NB4 (cell line): ENCODE measurements at regions not wholly inside any gene's neighbourhood (a gene's known extent, or its start where the extent isn't known, plus 50 kb on each side); places are given as distances from the start of the nearest gene placed in this dataset.

Source experiments
- DNase-seq: peaks from one replicate; pipeline ENCODE4 v3.0.0; 2010; ENCODE audit warnings: low read depth
- H3K4me3 ChIP-seq: one replicate; pipeline ENCODE4 v1.5.1; 2011; ENCODE audit warnings: mild to moderate bottlenecking, low read depth, low read length, moderate library complexity
- MYC ChIP-seq: IDR thresholded peaks from 2 replicates; pipeline ENCODE4 v1.6.1; 2011; ENCODE audit warnings: low read depth, low read length
- POLR2A ChIP-seq: IDR thresholded peaks from 2 replicates; pipeline ENCODE4 v1.6.1; 2011; ENCODE audit warnings: mild to moderate bottlenecking; ENCODE audit not compliant: insufficient read length; ENCODE audit errors: extremely low read depth
- TF ChIP-seq, protein P1 (sequence below): IDR thresholded peaks from one replicate; pipeline ENCODE4 v1.5.1; 2012; ENCODE audit warnings: low read depth, low read length
- TF ChIP-seq, protein P2 (sequence below): IDR thresholded peaks from 2 replicates; pipeline ENCODE4 v1.6.1; 2011; ENCODE audit warnings: low read depth, low read length

DNA sequence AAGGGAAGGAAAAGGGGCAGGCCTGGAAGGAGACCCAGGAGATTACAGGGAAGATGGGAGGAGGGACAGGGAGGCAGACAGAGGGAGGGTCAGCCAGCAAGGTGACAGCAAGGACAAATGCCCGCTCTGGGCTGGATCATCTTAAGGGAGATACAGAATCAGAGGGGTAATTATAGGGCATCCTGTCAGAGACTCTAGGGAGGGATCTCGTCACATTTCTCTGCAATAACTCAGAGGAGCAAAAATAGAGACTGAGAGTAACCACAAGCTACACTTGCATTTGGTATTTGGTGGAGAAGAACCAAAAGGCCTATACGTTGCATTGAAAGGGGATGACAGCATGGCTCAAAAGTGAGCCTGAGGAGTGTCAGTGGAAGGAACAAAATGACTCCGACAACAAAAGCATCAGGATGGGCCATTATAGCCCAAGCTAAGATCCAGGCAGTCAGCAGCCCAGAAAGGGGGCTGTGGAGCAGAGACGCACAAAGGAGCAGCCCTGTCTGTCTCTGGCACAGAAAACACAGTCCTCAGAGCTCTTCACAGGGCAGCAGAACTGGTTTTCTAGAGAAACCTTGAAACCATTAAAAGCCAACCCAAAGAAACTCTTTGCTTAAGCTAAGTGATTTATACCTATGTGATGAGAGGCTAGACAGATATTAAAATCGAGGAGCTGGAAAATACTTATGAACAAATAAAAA lies 430.2 kb upstream of the VSTM2A start:
- no peak overlapping the region for H3K4me3 ChIP-seq
- TF ChIP-seq, protein P1, sequence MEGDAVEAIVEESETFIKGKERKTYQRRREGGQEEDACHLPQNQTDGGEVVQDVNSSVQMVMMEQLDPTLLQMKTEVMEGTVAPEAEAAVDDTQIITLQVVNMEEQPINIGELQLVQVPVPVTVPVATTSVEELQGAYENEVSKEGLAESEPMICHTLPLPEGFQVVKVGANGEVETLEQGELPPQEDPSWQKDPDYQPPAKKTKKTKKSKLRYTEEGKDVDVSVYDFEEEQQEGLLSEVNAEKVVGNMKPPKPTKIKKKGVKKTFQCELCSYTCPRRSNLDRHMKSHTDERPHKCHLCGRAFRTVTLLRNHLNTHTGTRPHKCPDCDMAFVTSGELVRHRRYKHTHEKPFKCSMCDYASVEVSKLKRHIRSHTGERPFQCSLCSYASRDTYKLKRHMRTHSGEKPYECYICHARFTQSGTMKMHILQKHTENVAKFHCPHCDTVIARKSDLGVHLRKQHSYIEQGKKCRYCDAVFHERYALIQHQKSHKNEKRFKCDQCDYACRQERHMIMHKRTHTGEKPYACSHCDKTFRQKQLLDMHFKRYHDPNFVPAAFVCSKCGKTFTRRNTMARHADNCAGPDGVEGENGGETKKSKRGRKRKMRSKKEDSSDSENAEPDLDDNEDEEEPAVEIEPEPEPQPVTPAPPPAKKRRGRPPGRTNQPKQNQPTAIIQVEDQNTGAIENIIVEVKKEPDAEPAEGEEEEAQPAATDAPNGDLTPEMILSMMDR, result no peak
- no peak for TF ChIP-seq MYC
- TF ChIP-seq, protein P2, sequence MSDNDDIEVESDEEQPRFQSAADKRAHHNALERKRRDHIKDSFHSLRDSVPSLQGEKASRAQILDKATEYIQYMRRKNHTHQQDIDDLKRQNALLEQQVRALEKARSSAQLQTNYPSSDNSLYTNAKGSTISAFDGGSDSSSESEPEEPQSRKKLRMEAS, result no peak
- TF ChIP-seq POLR2A, result no peak
- DNase-seq, result no peak

DNA sequence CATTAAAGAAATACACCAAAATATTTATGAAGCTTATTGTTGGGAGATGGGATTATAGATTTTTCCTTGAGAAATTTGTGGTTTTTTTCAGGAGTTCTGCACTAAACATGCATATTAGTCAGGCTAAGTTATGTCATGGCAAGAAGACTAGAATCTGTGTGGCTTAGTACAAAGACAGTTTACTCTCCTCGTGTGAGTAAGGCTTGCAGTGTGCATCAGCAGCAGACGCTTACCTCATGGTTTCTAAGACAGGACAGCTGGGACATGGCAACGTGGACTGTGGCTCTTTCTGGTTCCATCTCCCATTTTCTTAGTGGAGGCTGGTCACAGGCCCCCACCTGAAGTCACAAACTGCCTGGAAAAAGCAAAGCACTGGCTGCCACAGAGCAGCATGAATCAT lies 429.6 kb upstream of the VSTM2A start:
- no peak for DNase-seq
- H3K4me3 ChIP-seq, result no peak overlapping the region
- TF ChIP-seq MYC (no peak), POLR2A (no peak)
- TF ChIP-seq, protein P2, result no peak
- TF ChIP-seq, protein P1, result no peak

DNA sequence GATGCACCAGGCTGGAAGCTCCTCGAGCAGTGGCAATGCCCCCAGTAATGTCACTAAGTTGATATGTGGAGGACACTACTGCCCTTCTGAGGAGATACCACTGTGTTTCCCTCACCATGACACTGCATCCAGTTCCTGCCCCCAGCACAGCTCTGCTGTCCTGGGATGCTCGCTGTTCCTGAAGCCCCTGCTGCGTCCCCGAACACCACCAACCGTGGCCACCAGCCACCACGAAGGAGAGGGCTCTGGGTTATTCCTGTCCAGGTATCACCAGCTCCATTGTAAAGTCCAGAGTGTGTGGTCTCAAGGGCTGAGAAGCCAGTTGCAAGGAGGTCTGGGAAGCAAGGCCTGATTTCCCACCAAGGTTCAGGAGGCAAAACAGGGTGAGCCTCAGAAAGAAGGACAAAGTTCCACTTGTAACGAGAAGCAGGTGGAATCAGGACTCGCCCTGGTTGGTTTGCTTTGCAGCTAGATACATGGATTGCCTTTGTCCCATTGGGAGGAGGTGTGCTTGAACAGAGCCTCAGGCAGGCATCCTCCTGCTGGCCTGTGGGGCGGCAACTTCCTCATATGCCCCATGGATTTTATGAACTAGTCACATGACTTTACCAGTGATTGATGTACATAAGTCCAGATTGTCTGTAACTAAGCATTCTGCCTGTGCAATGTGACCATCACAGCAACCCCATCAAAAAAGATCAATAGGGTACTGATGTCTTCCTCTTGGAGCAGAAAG lies 427.0 kb upstream of the VSTM2A start:
- TF ChIP-seq POLR2A, result no peak
- TF ChIP-seq, protein P2, result no peak
- TF ChIP-seq, protein P1, result no peak

DNA sequence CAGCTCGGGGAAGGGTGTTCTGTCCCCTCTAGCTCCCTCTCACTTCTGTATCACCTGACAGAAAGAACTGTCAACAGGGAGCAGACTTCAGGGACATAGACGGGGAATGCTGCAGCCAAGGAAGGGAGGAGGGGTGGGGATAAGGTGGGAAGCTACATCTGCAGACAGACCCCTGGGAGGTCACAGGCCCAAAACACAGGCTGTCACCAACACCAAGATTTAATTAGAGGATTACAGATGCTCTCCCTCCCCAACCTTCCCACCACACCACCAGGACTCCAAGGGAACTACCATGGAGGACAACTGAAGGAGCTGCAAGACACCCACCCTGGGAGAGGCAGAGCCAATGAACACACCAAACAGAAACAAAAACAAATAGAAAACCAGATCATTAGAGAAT lies 425.2 kb upstream of the VSTM2A start:
- no peak overlapping the region for H3K4me3 ChIP-seq
- TF ChIP-seq, protein P1, result no peak
- TF ChIP-seq POLR2A, result no peak
- TF ChIP-seq, protein P2, result no peak
- DNase-seq, result no peak

More for the DNA sequence above, 427.0 kb upstream of the VSTM2A start:
- no peak for DNase-seq
- no peak overlapping the region for H3K4me3 ChIP-seq

DNA sequence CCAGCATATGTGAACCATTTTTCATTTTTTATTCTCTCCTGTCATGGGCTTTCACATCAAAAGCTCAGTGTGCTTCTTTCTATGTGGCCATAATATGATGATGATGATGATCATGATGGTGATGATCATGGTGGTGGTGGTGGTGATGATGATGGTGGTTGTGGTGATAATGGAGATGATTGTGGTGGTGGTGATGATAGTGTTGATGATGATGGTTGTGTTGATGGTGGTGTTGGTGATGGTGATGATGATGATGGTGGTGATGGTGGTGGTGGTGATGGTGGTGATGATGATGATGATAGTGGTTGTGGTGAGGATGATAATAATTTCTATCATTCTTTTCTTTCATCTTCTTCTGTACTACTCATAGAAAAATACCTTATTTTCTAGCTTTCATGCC lies 413.1 kb upstream of the VSTM2A start:
- DNase-seq, result no peak
- TF ChIP-seq, protein P1, result no peak
- TF ChIP-seq MYC, result no peak
- TF ChIP-seq POLR2A, result no peak
- TF ChIP-seq, protein P2, result no peak
- no peak overlapping the region for H3K4me3 ChIP-seq
